ENCODE measurements at regions not wholly inside any gene's neighbourhood (a gene's known extent, or its start where the extent isn't known, plus 50 kb on each side); places are given as distances from the start of the nearest gene placed in this dataset.

DNA sequence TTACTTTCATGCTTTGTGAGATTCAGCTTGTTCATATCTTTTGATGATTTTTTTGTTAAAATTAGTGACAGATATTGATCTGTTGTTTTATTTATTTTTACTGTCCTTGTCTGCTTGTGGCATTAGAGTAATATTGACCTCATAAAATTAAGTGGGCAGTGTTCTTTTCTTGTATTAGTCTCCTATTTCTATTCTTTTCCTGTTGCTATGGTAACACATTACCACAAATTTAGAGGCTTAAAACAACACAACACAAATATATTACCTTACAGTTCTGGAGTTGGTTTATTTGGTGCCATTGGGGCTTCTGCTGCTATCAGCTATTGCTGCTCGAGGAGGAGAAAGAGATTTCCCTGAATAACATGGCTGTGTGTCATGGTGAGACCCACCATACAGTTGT is 135.7 kb downstream of the C1orf94 start:
- H3K27ac ChIP-seq = no peak overlapping the region
- H2AFZ ChIP-seq = no peak overlapping the region
- H3K36me3 ChIP-seq (replicated peaks; ENCODE audit: insufficient read depth, low read depth) = no peaks in the 10 kb centered on the region
- no peaks in the 10 kb centered on the region for H3K4me1 ChIP-seq (ENCODE audit: insufficient read depth)
- no peaks in the 10 kb centered on the region for H4K20me1 ChIP-seq (ENCODE audit: insufficient read depth, poor library complexity, severe bottlenecking)
- 33% methylated on average over 1 of the region's 1 CpG for whole genome bisulfite sequencing (ENCODE audit: low lambda C conversion rate, missing lambda C conversion rate)
- no peak for DNase-seq (ENCODE audit: low spot score)
- H3K4me3 ChIP-seq = no peak overlapping the region
- no peaks in the 10 kb centered on the region for H3K27me3 ChIP-seq
- no peaks in the 10 kb centered on the region for H3K79me2 ChIP-seq
- H3K9me2 ChIP-seq (replicated peaks; ENCODE audit: insufficient read depth) = no peaks in the 10 kb centered on the region
- H3K4me2 ChIP-seq = no peak overlapping the region
- TF ChIP-seq EZH2phosphoT487 (IDR thresholded peaks at IDR 0.05; ENCODE audit: low read depth, severe bottlenecking, unreplicated experiment) = no peak
- TF ChIP-seq, protein P1, sequence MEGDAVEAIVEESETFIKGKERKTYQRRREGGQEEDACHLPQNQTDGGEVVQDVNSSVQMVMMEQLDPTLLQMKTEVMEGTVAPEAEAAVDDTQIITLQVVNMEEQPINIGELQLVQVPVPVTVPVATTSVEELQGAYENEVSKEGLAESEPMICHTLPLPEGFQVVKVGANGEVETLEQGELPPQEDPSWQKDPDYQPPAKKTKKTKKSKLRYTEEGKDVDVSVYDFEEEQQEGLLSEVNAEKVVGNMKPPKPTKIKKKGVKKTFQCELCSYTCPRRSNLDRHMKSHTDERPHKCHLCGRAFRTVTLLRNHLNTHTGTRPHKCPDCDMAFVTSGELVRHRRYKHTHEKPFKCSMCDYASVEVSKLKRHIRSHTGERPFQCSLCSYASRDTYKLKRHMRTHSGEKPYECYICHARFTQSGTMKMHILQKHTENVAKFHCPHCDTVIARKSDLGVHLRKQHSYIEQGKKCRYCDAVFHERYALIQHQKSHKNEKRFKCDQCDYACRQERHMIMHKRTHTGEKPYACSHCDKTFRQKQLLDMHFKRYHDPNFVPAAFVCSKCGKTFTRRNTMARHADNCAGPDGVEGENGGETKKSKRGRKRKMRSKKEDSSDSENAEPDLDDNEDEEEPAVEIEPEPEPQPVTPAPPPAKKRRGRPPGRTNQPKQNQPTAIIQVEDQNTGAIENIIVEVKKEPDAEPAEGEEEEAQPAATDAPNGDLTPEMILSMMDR (IDR thresholded peaks at IDR 0.05; ENCODE audit: poor library complexity) = no peak
- TF ChIP-seq EZH2 (IDR thresholded peaks at IDR 0.05; ENCODE audit: borderline replicate concordance) = no peak
- no peaks in the 10 kb centered on the region for H3K9me3 ChIP-seq (ENCODE audit: low read depth)

DNA sequence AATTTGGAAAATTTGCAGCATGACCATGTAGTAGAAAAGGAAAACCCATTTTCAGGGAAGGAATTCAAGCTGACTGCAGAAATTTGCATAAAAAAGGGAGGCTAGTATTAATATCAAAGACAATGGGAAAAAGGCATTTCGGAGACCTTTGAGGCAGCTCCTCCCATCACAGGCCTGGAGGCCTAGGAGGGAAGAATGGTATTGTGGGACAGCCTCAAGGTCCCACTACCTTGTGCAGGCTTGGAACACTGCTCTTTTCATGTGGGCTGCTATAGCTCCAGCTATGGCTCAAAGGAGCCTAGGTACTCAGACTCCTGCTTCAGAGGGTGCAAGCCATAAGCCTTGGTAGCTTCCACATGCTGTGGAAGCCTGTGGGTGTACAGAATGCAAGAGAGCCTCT is 139.3 kb downstream of the C1orf94 start:
- Histone ChIP-seq H3K4me2 (no peak overlapping the region), H3K4me1 (ENCODE audit: insufficient read depth) (no peaks in the 10 kb centered on the region), H3K9me3 (ENCODE audit: low read depth) (no peaks in the 10 kb centered on the region), H3K9me2 (replicated peaks; ENCODE audit: insufficient read depth) (no peaks in the 10 kb centered on the region), H2AFZ (no peak overlapping the region), H3K27ac (no peak overlapping the region), H3K36me3 (replicated peaks; ENCODE audit: insufficient read depth, low read depth) (no peaks in the 10 kb centered on the region), H3K79me2 (no peaks in the 10 kb centered on the region), H3K27me3 (no peaks in the 10 kb centered on the region), H3K4me3 (no peak overlapping the region), H4K20me1 (ENCODE audit: insufficient read depth, poor library complexity, severe bottlenecking) (no peaks in the 10 kb centered on the region)
- TF ChIP-seq EZH2phosphoT487 (IDR thresholded peaks at IDR 0.05; ENCODE audit: low read depth, severe bottlenecking, unreplicated experiment) (no peak), EZH2 (IDR thresholded peaks at IDR 0.05; ENCODE audit: borderline replicate concordance) (no peak)
- TF ChIP-seq, protein P1 (IDR thresholded peaks at IDR 0.05; ENCODE audit: poor library complexity) = no peak
- 62% methylated on average over 1 of the region's 1 CpG for WGBS (ENCODE audit: low lambda C conversion rate, missing lambda C conversion rate)
- no peak for DNase-seq (ENCODE audit: low spot score)

DNA sequence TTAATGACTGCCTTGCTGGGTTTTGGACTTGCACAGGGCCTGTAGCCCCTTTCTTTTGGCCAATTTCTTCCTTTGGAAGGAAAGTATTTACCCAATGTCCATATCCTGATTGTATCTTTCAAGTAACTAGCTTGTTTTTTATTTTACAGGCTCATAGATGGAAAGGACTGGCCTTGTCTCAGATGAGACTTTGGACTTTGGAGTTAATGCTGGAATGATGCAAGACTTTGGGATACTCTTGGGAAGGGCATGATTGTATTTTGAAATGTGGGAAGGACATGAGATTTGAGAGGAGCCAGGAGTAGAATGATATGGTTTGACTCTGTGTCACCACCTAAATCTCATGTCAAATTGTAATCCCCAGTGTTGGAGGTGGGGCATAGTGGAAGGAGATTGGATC is 140.1 kb downstream of the C1orf94 start:
- TF ChIP-seq, protein P1 (IDR thresholded peaks at IDR 0.05; ENCODE audit: poor library complexity) = no peak
- H3K4me3 ChIP-seq = no peak overlapping the region
- H3K79me2 ChIP-seq = no peaks in the 10 kb centered on the region
- H3K9me3 ChIP-seq (ENCODE audit: low read depth) = no peaks in the 10 kb centered on the region
- no peak overlapping the region for H3K4me2 ChIP-seq
- H3K36me3 ChIP-seq (replicated peaks; ENCODE audit: insufficient read depth, low read depth) = no peaks in the 10 kb centered on the region
- no peaks in the 10 kb centered on the region for H3K9me2 ChIP-seq (replicated peaks; ENCODE audit: insufficient read depth)
- H4K20me1 ChIP-seq (ENCODE audit: insufficient read depth, poor library complexity, severe bottlenecking) = no peaks in the 10 kb centered on the region
- H2AFZ ChIP-seq = no peak overlapping the region
- no peak for DNase-seq (ENCODE audit: low spot score)
- H3K27me3 ChIP-seq = no peaks in the 10 kb centered on the region
- H3K4me1 ChIP-seq (ENCODE audit: insufficient read depth) = no peaks in the 10 kb centered on the region
- H3K27ac ChIP-seq = no peak overlapping the region

DNA sequence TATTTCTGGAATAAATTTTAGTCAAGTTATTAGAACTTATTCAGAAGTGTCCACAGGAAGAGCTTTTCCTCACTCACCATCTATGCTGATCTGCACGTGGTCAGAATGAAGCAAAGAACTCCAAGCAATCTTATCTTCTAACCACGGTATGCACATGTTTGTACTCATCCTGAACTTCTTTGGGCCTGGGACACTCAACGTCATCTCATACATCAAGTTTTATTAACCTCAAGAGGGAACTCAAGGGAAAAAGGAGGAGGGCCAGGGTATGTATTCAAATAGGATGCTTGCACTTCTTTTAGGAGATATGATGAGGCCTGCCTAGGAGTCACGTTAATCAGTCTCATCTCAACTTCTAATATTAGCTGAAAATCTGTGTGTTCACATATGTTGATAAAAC is 142.5 kb downstream of the C1orf94 start:
- no peaks in the 10 kb centered on the region for H3K27me3 ChIP-seq
- no peaks in the 10 kb centered on the region for H3K9me2 ChIP-seq (replicated peaks; ENCODE audit: insufficient read depth)
- H3K4me1 ChIP-seq (ENCODE audit: insufficient read depth) = no peaks in the 10 kb centered on the region
- no peak overlapping the region for H3K4me2 ChIP-seq
- H2AFZ ChIP-seq = no peak overlapping the region
- no peak for TF ChIP-seq EZH2 (IDR thresholded peaks at IDR 0.05; ENCODE audit: borderline replicate concordance)
- TF ChIP-seq, protein P1 (IDR thresholded peaks at IDR 0.05; ENCODE audit: poor library complexity) = no peak
- TF ChIP-seq EZH2phosphoT487 (IDR thresholded peaks at IDR 0.05; ENCODE audit: low read depth, severe bottlenecking, unreplicated experiment) = no peak
- H3K4me3 ChIP-seq = no peak overlapping the region
- DNase-seq (ENCODE audit: low spot score) = no peak
- H3K9me3 ChIP-seq (ENCODE audit: low read depth) = no peaks in the 10 kb centered on the region
- no peaks in the 10 kb centered on the region for H3K79me2 ChIP-seq
- no peak overlapping the region for H3K27ac ChIP-seq
- no peaks in the 10 kb centered on the region for H4K20me1 ChIP-seq (ENCODE audit: insufficient read depth, poor library complexity, severe bottlenecking)
- no peaks in the 10 kb centered on the region for H3K36me3 ChIP-seq (replicated peaks; ENCODE audit: insufficient read depth, low read depth)
- WGBS (ENCODE audit: low lambda C conversion rate, missing lambda C conversion rate) = 63% methylated on average over 4 of the region's 4 CpGs

Data from hepatocyte (in vitro differentiated cells).